HCT116 (cell line): ENCODE measurements at regions not wholly inside any gene's neighbourhood (a gene's known extent, or its start where the extent isn't known, plus 50 kb on each side); places are given as distances from the start of the nearest gene placed in this dataset.

Experiments used
- ATAC-seq: fragments of 200-7000 bp; cut with Tn5 transposase; 2 replicates; pipeline ENCODE4 v1.9.1; 2020; ENCODE audit warnings: mild to moderate bottlenecking, moderate library complexity
- BruUV-seq: library from RNA; stranded (reverse); fragments of 400-500 nt; replicated peaks from 2 replicates; lab custom pipeline; 2021; lab: Mats Ljungman, UMichigan
- CTCF ChIA-PET: fragments of 300-600 bp; sonication (Branson Sonifier 250); formaldehyde crosslinking; loops from one replicate; lab custom pipeline; 2021; ENCODE audit warnings: antibody characterized with exemption; lab: Charles Lee
- POLR2A ChIA-PET: fragments of 300-600, 350-600 bp; sonication (Branson Sonifier 250); formaldehyde crosslinking; loops from one replicate; lab custom pipeline; 2021; ENCODE audit warnings: antibody characterized with exemption; lab: Charles Lee
- RAD21 ChIA-PET, 2 experiments: fragments of 300-600 bp; sonication (Branson Sonifier 250); formaldehyde crosslinking; loops; one replicate each; lab custom pipeline; 2023; ENCODE audit warnings: low total read pairs in 2 of 2; ENCODE audit not compliant: uncharacterized antibody in 2 of 2, unreplicated experiment in 2 of 2, low non-redundant PET in 1 of 2; lab: Charles Lee
- DNase-seq: peaks from one replicate; pipeline ENCODE4 v3.0.0-alpha.2; 2010; ENCODE audit warnings: low read depth, low spot score
- H2AFZ ChIP-seq: fragments of 200-600 bp; shearing (Covaris generic), sonication (generic); 2 replicates; pipeline ENCODE4 v1.6.1; 2017; ENCODE audit warnings: low read depth, mixed run types, mixed read lengths, antibody characterized with exemption, low read length; ENCODE audit not compliant: poor library complexity, severe bottlenecking
- H3K27ac ChIP-seq: 2 replicates; pipeline ENCODE4 v1.5.1; 2012; ENCODE audit warnings: low read depth, low read length
- H3K27me3 ChIP-seq: fragments of 200-600 bp; sonication (generic); 2 replicates; pipeline ENCODE4 v1.6.1; 2016; ENCODE audit warnings: mixed run types, low read length, mixed read lengths; ENCODE audit not compliant: insufficient read depth
- H3K36me3 ChIP-seq, 2 experiments: fragments of 200-500 bp in 1 of 2; fragments of 200-600 bp in 1 of 2; sonication (Bioruptor generic) in 1 of 2; sonication (generic) in 1 of 2; 2 replicates each; pipeline versions ENCODE4 v1.5.1 to v1.6.1; 2014 to 2016; ENCODE audit warnings: low read length in 2 of 2, inconsistent platforms in 1 of 2, mixed read lengths in 1 of 2, mixed run types in 1 of 2; ENCODE audit not compliant: insufficient read depth in 2 of 2, control insufficient read depth in 1 of 2
- H3K4me1 ChIP-seq, 2 experiments: fragments of 200-600 bp in 1 of 2; sonication (generic) in 1 of 2; 2 replicates each; pipeline versions ENCODE4 v1.5.1 to v1.6.1; 2012 to 2017; ENCODE audit warnings: low read length in 2 of 2, inconsistent platforms in 1 of 2, mild to moderate bottlenecking in 1 of 2, mixed read lengths in 1 of 2, mixed run types in 1 of 2, moderate library complexity in 1 of 2; ENCODE audit not compliant: insufficient read depth in 2 of 2, control insufficient read depth in 1 of 2
- H3K4me2 ChIP-seq: fragments of 200-600 bp; sonication (generic); 2 replicates; pipeline ENCODE4 v1.6.1; 2017; ENCODE audit warnings: mixed run types, low read length, mixed read lengths
- H3K4me3 ChIP-seq, 2 experiments: fragments of 200-600 bp in 1 of 2; sonication (generic) in 1 of 2; replicated peaks in 1 of 2; 2 replicates each; pipeline ENCODE4 v1.5.1; 2011 to 2016; ENCODE audit warnings: low read length in 2 of 2, control low read depth in 1 of 2, low read depth in 1 of 2, mild to moderate bottlenecking in 1 of 2, mixed read lengths in 1 of 2, mixed run types in 1 of 2
- H3K79me2 ChIP-seq: fragments of 200-600 bp; sonication (generic); 2 replicates; pipeline ENCODE4 v1.6.1; 2017; ENCODE audit warnings: mild to moderate bottlenecking, mixed run types, low read length, moderate library complexity, mixed read lengths; ENCODE audit not compliant: insufficient read depth
- H3K9ac ChIP-seq: fragments of 200-600 bp; sonication (generic); 2 replicates; pipeline ENCODE4 v1.6.1; 2016; ENCODE audit warnings: low read length, mixed read lengths
- H3K9me2 ChIP-seq: fragments of 200-600 bp; sonication (generic), shearing (Covaris generic); 2 replicates; pipeline ENCODE4 v1.6.1; 2017; ENCODE audit warnings: mixed run types, mild to moderate bottlenecking, moderate library complexity; ENCODE audit not compliant: insufficient read depth
- H3K9me3 ChIP-seq, 2 experiments: fragments of 200-500 bp in 1 of 2; fragments of 200-600 bp in 1 of 2; sonication (Bioruptor generic) in 1 of 2; sonication (generic) in 1 of 2; 2 replicates each; pipeline ENCODE4 v1.6.1; 2014 to 2017; ENCODE audit warnings: low read length in 2 of 2, mixed read lengths in 2 of 2, inconsistent platforms in 1 of 2, low read depth in 1 of 2, mild to moderate bottlenecking in 1 of 2, mixed run types in 1 of 2, moderate library complexity in 1 of 2; ENCODE audit not compliant: control insufficient read depth in 1 of 2, insufficient read depth in 1 of 2
- H4K20me1 ChIP-seq: fragments of 200-600 bp; sonication (generic), shearing (Covaris generic); 2 replicates; pipeline ENCODE4 v1.6.1; 2017; ENCODE audit warnings: mixed run types, mild to moderate bottlenecking, moderate library complexity; ENCODE audit not compliant: insufficient read depth
- EZH2 ChIP-seq: fragments of 200-600 bp; sonication (generic); IDR thresholded peaks from 2 replicates; pipeline ENCODE4 v1.6.1; 2017; ENCODE audit warnings: antibody characterized with exemption, mixed run types
- EZH2phosphoT487 ChIP-seq: fragments of 200-600 bp; IDR thresholded peaks from 2 replicates; pipeline ENCODE4 v1.6.1; 2018; ENCODE audit warnings: antibody characterized with exemption, borderline replicate concordance
- FOSL1 ChIP-seq: IDR thresholded peaks from 2 replicates; pipeline ENCODE4 v1.6.1; 2012; ENCODE audit warnings: low read depth
- SRF ChIP-seq: IDR thresholded peaks from 2 replicates; pipeline ENCODE4 v1.6.1; 2012; ENCODE audit warnings: low read depth
- ZNF274 ChIP-seq: fragments of 200-500 bp; sonication (Bioruptor generic); IDR thresholded peaks from 2 replicates; pipeline ENCODE4 v1.6.1; 2014; ENCODE audit warnings: mild to moderate bottlenecking, low read depth, low read length, inconsistent platforms
- intact Hi-C: fragments of 100-400 bp; cut with micrococcal nuclease; formaldehyde crosslinking; loops from 2 replicates; pipeline ENCODE4 v1.10.0; 2022
- TF ChIP-seq, protein P1 (sequence below): IDR thresholded peaks from 2 replicates; pipeline ENCODE4 v1.6.1; 2011; ENCODE audit warnings: mild to moderate bottlenecking, low read length, moderate library complexity; ENCODE audit not compliant: insufficient replicate concordance; ENCODE audit errors: extremely low read depth
- TF ChIP-seq, protein P2 (sequence below), 3 experiments: fragments of 200-600 bp in 1 of 3; sonication (generic) in 1 of 3; IDR thresholded peaks in 2 of 3; conservative IDR thresholded peaks in 1 of 3; 2 replicates each; pipeline ENCODE4 v1.5.1; 2012 to 2017; ENCODE audit warnings: low read depth in 2 of 3, low read length in 2 of 3, antibody characterized with exemption in 1 of 3, borderline replicate concordance in 1 of 3, control low read depth in 1 of 3, mild to moderate bottlenecking in 1 of 3, mixed read lengths in 1 of 3, mixed run types in 1 of 3, moderate library complexity in 1 of 3; ENCODE audit not compliant: insufficient read depth in 1 of 3

DNA sequence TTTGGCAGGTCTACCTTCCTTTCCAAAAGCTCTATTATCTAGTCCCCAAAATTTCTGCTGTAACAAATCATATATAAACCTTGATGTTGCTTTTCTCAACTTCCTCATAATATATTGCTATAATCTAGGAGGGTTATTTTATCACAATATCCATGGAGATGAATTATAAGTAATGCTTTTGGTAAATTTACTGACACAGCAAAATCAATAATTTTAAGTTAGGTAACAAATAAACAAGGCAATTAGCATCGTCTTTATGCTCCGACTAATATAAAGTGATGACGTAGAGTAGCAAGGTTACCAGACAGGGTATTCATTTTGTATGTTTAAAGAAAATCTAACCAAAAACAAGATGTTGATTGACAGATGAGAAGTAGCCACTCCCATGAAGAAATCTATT, 132.3 kb upstream of the ST8SIA4 start:
- no peaks in the 10 kb centered on the region for H3K36me3 ChIP-seq
- BruUV-seq = no TSS peak
- H4K20me1 ChIP-seq = no peaks in the 10 kb centered on the region
- POLR2A ChIA-PET = no interaction called here
- H3K4me2 ChIP-seq = no peak overlapping the region
- no peaks in the 10 kb centered on the region for H3K79me2 ChIP-seq
- no peak overlapping the region for H3K9ac ChIP-seq
- H3K4me1 ChIP-seq = no peaks in the 10 kb centered on the region
- no peaks in the 10 kb centered on the region for H3K9me2 ChIP-seq
- no peak for ATAC-seq
- RAD21 ChIA-PET = no interaction called here
- H3K27me3 ChIP-seq = no peaks in the 10 kb centered on the region
- no peak overlapping the region for H3K27ac ChIP-seq
- TF ChIP-seq, protein P1, sequence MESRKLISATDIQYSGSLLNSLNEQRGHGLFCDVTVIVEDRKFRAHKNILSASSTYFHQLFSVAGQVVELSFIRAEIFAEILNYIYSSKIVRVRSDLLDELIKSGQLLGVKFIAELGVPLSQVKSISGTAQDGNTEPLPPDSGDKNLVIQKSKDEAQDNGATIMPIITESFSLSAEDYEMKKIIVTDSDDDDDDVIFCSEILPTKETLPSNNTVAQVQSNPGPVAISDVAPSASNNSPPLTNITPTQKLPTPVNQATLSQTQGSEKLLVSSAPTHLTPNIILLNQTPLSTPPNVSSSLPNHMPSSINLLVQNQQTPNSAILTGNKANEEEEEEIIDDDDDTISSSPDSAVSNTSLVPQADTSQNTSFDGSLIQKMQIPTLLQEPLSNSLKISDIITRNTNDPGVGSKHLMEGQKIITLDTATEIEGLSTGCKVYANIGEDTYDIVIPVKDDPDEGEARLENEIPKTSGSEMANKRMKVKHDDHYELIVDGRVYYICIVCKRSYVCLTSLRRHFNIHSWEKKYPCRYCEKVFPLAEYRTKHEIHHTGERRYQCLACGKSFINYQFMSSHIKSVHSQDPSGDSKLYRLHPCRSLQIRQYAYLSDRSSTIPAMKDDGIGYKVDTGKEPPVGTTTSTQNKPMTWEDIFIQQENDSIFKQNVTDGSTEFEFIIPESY = no peak
- TF ChIP-seq EZH2phosphoT487 (no peak), ZNF274 (no peak), SRF (no peak), EZH2 (no peak), FOSL1 (no peak)
- TF ChIP-seq, protein P2, sequence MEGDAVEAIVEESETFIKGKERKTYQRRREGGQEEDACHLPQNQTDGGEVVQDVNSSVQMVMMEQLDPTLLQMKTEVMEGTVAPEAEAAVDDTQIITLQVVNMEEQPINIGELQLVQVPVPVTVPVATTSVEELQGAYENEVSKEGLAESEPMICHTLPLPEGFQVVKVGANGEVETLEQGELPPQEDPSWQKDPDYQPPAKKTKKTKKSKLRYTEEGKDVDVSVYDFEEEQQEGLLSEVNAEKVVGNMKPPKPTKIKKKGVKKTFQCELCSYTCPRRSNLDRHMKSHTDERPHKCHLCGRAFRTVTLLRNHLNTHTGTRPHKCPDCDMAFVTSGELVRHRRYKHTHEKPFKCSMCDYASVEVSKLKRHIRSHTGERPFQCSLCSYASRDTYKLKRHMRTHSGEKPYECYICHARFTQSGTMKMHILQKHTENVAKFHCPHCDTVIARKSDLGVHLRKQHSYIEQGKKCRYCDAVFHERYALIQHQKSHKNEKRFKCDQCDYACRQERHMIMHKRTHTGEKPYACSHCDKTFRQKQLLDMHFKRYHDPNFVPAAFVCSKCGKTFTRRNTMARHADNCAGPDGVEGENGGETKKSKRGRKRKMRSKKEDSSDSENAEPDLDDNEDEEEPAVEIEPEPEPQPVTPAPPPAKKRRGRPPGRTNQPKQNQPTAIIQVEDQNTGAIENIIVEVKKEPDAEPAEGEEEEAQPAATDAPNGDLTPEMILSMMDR (IDR thresholded peaks at IDR 0.05 in 2 of 3, conservative IDR thresholded peaks at IDR 0.05 in 1 of 3; ENCODE audit: borderline replicate concordance in 1 of 3, insufficient read depth in 1 of 3, low read depth in 2 of 3, low read length in 2 of 3) = no peak
- TF ChIP-seq, all 23 proteins: peak for 0
- CTCF ChIA-PET = no interaction called here
- Histone ChIP-seq H2AFZ (no peak overlapping the region), H3K4me3 (no peak overlapping the region), H3K9me3 (no peaks in the 10 kb centered on the region)
- no peak for DNase-seq
- intact Hi-C loops = no loop called here
